ENCODE measurements at regions not wholly inside any gene's neighbourhood (a gene's known extent, or its start where the extent isn't known, plus 50 kb on each side); places are given as distances from the start of the nearest gene placed in this dataset.

- TF ChIP-seq TAF1 (IDR thresholded peaks at IDR 0.05; ENCODE audit: low read depth) (no peak), CEBPB (IDR thresholded peaks at IDR 0.05) (no peak), ZBTB7A (IDR thresholded peaks at IDR 0.05; ENCODE audit: low read depth) (no peak), MAX (IDR thresholded peaks at IDR 0.05) (no peak), REST (IDR thresholded peaks at IDR 0.05; ENCODE audit: low read depth) (no peak), RAD21 (IDR thresholded peaks at IDR 0.05; ENCODE audit: low read depth) (no peak), USF1 (IDR thresholded peaks at IDR 0.05) (no peak), YY1 (IDR thresholded peaks at IDR 0.05; ENCODE audit: low read depth) (no peak), CREB1 (IDR thresholded peaks at IDR 0.05; ENCODE audit: low read depth) (no peak), TCF12 (IDR thresholded peaks at IDR 0.05; ENCODE audit: low read depth) (no peak), TEAD4 (IDR thresholded peaks at IDR 0.05) (no peak), EGR1 (IDR thresholded peaks at IDR 0.05) (no peak), FOXM1 (IDR thresholded peaks at IDR 0.05; ENCODE audit: borderline replicate concordance, low read depth) (no peak), EP300 (IDR thresholded peaks at IDR 0.05; ENCODE audit: borderline replicate concordance) (no peak)
Measured at GRCh38 chr15:62904041-62904910, 138.3 kb upstream of the TPM1 start.
